ENCODE measurements at regions not wholly inside any gene's neighbourhood (a gene's known extent, or its start where the extent isn't known, plus 50 kb on each side); places are given as distances from the start of the nearest gene placed in this dataset.
"Not testable (repeated sequence)": the region's sequence is repeated elsewhere in the genome, so short reads cannot be mapped to it uniquely, and the experiment has no call there.

DNA sequence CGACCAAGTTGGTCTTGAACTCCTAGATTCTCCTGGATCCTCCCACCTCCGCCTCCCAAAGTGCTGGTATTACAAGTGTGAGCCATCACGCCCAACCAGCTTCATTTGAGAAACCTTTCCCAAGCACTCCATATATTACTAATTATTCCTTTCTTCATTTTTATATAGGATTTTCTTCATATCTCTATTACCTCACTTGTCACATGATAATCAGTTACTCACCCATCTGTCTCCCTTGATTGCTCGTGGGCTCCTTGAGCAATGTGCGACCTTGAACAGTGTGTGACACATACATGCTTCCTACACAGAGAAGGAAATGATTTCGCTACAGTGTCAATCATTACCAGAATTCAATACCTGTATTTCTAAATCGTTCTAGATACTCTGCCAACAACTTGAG lies 110.7 kb upstream of the C2CD4B start:
- no peak for DNase-seq

DNA sequence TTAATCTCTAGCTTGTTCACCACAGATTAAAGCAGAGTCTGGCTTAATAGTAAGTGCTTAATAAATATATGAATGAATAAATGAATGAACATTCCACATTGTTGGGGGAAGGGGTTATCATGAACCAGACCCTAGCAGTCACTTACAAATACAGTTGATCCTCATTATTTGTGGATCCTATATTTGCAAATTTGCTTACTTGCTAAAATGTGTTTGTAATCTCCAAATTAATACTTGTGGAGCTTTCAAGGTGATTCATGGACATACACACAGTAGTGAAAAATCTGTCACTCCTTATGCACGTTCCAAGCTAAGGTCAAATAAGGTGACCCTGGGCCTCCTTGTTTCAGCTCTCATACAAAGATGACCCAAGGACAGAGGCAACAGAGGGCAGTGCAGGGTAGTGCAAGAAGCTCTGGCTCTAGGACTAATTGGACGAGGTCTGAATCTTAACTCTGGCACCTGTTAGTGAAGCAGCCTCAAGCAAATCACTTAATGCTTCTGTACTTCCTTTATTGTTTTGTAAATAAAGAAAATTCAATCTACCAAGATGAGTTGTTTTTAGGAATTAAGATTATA lies 112.8 kb upstream of the C2CD4B start:
- DNase-seq, result no peak

DNA sequence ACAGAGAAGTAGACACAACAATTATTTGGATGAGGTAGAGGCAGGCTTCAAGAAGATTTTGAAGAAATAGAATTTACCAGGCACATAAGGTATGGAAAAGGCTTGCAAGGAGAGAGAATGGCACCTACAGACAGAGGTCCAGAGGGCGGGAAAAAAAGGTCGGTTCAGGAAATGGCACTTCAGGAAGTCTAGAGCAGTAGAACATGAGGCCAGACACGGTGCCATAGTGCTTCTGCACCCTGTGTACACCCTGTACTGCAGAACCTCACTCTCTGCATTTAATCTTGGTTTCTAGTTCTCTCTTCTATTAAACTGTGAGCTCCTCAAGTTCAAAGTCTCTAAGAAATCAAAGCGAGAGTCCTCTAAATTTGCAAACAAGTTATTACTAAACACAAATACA lies 113.4 kb upstream of the C2CD4B start:
- DNase-seq, result no peak

DNA sequence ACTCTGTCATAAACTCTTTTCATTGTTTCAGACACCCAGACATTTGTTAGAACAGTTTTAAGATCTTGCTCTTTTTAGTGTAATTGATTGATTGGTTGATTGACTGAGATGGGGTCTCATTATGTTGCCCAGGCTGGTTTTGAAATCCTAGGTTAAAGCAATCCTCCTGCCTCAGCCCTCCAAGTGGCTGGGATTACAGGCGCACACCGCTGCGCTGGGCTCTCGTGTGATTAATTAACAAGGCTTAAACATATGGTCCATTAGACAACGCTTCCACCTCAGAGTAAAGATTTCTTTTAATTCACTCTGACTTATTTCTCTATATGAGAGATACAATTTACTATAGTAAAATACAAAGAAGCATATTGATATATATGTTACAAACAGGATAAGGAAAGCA lies 114.0 kb upstream of the C2CD4B start:
- DNase-seq, result no peak

DNA sequence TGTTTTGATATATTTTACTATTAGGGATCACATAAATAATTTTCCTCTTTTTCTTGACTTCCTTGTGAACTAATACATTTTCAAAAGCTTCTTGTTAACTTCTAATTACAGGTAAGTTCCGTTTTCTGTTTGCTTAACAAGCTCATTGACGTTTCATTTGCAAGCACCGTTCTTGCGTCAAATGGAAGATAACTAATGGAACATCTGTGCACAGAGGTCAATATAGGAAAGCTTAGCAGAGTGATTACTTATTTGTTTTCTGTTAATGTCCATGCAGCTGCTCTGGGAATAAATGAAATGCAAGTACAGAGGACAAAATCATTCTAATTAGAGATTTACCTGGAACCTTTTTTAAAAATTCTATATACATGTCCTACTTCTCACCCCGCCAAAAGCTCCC lies 115.5 kb upstream of the C2CD4B start:
- no peak for DNase-seq

DNA sequence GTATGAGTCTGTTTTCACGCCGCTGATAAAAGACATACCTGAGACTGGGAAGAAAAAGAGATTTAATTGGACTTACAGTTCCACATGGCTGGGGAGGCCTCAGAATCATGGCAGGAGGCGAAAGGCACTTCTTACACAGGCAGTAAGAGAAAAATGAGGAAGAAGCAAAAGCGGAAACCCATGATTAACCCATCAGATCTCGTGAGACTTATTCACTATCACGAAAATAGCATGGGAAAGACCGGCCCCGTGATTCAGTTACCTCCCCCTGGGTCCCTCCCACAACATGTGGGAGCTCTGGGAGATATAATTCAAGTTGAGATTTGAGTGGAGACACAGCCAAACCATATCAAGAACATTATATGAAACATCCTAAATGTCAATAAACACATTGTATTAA lies 116.7 kb upstream of the C2CD4B start:
- not testable (repeated sequence) for DNase-seq

DNA sequence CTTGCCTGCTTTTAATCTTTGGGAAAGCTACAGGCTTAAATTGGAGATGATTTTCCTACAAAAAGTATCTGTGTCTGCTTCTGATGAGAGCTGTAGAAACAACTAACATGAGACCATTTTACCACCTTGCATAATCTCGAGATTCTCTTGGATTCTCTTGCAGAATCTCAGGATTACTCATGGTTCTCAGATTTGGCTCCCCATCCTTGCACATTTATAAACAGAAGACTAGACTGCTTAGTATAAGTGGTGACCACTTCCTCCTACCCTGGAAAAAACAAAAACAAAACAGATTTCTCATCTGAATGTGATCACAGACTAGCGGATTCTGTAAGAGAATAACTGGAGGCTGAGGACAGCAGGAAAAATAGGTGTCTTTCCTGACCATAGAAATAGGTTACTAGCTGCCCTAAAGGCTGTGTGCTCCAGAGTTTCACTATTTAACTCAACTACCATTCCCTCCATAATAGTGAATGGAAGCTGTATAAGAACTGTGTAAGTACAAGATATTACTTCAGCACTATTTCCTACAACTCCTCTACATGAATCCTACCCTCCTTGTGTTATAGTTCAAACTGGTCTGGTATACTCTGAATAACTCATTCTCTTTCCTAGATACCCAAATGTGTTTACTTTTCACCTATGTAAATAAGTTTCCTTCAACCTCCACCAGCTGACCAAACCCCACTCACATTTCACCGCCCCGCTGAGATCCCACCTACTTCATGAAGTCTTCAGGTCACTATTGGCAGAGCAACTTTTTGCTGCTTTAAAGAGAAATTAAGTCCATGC lies 122.2 kb upstream of the C2CD4B start:
- no peak for DNase-seq

DNA sequence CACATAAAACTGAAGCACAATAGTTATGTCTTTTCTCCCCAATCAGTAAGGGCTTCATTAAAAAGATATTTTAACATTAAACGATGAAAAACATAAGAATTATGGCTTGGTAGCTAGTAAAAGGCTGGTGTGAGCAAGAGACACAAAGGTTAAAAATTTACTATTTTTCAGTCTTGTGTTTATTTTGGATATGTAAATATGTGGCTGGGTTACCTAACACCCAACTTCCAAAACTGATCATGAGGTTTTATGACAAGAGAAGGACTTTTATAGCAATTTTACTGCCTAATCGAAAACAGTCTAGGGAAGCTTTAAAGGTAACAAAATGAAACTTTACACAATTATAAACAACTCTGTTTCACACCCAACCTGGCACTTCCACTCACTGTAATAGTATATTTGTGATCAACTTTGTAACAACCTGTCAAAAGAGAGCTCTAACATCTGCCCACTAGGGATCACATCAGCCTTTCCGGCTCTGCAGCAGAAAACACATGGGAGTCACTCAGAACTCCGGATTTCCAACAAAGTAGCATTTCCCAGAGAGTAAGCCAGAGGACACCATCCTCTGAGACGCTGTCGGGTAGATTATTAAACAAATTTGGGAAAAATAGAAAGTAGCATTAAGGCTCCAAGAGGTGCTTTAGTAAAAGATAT lies 123.4 kb upstream of the C2CD4B start:
- DNase-seq, result no peak

DNA sequence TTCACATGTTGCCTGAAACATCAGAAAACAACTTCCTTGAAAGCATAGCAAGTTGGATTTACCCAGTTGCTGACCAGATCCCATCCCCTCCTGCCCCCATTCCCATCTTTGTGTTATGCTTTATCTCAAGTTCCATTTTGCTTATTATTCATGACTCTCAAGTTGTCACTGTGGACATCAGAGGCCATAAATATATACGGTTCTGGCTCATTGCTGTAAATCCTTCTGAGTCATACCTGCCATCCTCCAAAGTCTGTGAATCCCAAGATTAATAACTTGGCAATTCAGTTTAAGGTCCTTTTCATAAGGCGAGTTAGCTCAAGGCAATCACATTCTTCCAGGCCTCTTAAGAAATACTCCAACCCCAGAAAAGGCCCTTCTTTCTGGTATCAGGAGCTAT lies 126.2 kb upstream of the C2CD4B start:
- DNase-seq, result peak; percentile 37

DNA sequence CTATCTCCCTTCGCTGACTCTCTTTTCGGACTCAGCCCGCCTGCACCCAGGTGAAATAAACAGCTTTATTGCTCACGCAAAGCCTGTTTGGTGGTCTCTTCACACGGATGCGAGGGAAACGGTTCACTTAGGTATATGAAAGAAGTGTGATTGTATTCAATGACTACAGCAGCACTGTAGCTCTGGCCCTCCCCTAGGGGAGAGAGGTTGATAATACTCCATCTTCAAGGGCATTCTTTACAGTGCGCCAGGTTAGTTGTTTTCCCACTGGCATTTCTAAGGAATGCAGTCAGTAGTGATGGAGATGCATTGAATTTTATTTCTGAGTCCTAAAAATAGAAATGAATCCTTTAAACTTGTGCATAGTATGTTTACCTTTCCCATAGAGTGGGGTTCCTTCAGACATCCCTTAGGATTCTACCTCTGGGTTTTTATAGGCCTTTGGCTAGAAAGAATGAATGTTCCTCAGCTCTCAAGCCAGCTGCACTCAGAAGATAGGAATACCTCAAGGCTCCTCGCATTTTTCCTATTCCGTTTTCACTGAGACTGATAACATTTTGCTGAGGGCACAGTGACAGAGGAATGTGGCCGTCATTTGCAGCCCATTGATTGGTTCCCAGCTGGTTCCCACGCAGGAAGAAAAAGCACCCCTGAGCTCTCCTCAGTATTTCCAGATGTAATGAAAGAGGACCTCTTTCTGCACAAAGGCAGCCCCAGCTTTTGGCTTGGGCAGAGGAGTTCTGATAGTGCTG lies 131.8 kb upstream of the C2CD4B start:
- no peak for DNase-seq

DNA sequence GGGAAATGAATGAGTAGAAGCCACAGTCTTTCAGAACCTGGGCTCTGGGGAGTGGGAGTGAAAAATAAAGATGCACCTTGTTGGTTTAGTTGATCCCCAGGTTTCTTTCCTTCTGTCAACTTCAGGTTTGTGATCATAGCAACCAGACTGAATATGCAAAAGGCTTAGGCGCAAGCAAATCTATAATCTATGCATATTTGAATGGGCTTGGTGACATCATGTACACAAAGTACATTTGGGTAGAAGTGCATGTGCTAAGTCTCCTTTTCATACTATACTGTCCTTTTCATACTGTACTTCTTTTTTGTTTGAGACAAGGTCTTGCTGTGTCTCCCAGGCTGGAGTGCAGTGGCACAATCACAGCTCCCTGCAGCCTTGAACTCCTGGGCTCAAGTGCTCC lies 132.4 kb upstream of the C2CD4B start:
- no peak for DNase-seq

DNA sequence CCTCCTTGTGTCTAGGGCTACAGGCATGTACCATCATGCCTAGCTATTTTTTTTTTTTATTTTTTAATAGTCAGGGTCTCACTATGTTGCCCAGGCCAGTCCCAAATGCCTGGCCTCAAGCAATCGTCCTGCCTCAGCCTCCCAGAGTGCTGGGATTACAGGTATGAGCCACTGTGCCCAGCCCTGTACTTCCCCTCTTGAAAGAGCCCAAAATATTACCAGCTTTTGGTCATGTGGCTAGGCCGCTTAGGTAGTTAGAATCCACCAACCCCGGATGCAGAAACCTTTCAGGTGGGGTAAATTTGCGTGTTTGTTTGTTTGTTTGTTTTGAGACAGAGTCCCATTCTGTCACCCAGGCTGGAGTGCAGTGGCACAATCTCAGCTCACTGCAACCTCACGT lies 132.8 kb upstream of the C2CD4B start:
- no peak for DNase-seq

DNA sequence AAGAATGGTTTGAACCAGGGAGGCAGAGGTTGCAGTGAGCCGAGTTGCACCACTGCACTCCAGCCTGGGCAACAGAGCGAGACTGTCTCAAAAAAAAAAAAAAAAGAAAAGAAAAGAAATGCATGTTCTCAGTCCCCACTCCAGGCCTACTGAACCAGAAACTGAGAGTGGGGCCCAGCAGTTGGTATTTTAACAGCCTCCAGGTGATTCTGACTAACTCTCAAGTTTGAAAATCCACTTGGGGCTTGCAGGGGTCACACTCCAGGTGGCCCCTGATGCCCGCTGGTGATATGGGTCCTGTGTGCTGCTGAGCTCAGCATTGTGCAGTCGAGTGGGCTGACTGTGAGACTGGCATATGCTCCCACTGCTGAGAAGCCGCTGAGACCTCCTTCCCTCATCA lies 133.7 kb upstream of the C2CD4B start:
- DNase-seq, result no peak

DNA sequence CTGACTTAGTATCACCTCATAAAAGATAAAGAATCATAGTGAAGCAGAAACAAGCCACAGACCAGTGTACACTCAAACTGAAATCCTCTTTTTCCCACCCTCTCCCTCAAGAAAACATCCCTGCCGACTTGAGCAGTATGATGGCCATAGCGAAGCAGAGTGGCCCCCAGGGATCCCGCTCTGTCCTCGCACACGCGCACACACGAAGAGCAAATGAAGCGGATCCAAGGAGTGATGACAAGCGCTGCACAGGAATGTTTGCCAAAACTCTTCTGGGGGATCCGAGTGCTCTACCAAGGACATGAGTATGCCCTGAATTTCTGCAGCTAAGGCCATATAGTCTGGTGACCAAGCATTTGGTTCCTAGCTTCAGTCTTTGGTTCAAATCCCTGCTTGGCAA lies 134.5 kb upstream of the C2CD4B start:
- no peak for DNase-seq

DNA sequence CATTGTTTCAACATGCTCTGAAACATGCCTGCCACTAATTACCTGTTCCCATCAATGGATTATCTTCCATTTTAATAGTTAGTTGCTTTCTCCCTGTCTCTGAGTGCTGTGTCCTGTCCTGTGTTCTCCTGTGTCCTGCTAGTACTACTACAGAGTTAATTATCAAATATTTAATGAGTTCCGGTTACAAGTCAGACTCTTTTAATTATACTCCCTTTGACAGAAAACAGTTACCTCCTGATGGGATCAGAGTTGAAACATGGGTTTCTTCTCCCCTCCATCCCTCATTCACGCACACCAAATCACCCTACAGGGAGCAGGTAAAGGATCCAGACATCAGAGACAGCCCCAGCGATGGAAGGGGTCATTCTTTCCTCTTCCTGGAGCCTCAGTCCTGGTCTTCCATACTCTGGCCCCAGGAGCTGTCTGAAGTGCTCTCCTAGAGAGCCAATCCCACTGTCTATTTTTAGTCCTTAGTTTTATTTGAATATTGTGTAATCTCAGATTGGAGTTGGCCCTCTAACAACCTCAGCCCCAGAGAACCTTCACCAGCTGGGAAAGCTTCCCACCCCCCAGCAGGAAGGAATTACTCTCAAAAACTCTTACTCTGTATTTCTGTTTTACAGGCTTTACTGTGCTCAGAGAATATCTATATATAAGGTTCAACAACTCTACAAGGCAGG lies 137.0 kb upstream of the C2CD4B start:
- DNase-seq, result peak; percentile 67

DNA sequence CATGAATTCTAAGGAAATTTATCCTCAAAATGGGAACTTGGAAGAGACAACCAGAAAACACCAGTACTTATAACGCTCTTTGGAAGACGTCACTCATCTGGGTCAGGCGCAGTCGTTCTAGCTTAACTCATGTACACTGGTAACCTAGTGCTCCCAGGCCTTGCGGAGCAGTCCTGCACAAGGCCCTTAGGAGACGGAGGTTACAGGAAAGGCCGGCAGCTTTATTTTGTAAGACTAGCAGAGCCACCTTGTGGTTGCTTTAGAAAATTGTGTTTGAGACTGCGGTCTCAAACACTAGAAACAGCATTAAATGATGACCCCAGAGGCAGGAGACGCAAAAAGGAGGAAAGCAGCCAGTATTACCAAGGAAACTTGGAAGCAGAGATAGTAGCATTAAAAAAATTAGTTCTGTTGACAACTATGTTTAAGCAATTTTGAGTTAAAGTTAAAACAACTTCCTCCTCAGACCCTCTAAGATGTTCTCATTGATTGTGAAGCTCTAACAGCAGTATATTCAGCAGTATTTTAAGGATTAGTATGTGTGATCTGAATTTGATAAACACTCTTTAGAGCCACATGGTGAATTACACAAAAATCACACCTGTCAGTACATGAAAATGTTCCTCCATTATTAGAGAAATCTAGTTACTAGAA lies 141.9 kb upstream of the C2CD4B start:
- peak; percentile 83 for DNase-seq

DNA sequence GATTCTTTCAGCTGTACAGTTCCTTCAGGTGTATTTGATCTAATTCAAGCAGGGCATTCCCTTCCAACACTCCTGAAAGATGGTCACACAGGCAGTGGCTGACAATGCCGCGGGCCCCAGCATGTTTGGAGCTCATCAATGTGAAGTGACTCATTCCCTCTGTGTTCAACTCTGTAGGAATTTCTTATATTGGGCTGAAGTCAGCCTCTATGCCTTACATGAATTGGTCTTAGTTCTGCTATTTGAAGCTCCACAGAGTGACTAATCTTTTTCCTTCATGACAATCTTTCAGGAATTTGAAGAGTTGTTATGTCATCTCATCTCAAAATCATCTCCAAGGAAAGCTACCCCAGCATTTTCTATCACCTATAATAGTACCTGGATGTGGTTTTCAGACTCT lies 142.5 kb upstream of the C2CD4B start:
- DNase-seq, result peak; percentile 89

DNA sequence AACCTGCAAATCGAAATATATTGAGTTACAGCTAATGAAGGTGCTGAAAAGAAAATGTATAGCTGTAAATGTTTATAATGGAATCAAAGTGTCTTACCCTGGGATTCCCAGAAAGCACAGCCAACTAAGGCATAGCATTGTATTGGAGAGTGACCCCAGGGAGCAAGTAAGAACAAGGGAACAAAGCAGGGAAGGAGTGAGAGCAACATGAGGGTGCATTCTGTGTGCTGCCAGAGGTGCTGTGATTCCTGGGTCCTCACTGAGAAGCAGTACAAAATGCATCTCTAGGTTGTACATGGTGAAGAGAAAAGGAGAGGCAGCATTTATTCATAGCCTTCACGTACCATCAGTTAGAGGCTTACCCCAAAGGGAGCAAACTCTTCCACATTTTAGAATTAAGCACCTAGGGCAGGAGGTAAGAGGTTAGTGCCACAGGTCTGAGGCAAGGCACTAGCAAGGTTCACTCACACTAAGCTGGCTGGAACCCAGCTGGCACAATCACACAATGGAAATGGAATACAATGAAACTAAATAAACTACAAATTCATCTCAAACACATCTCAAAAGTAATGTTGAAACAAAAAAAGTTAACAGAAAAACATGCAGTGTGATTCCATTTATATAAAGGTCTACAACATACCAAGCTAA lies 151.5 kb upstream of the C2CD4B start:
- no peak for DNase-seq

DNA sequence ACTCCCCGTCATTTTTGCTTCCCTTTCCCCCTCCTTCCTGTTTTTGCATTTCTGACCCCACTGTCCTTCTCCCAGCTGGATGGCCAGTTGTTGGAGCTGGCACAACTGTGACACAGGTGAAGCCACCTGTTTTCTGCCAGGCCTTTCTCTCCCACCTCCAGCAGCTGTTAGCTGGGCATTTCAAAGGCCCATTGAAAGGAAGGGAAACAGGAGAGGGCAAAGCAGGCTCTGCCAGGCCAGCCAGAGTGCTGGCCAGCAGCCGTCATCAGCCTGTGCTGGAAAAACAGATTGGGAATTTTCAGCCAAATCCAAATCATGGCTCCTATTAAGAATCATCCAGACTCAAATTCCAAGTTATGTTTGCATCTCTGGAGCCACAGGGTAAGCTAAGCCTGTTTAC lies 155.2 kb upstream of the C2CD4B start:
- DNase-seq, result no peak

DNA sequence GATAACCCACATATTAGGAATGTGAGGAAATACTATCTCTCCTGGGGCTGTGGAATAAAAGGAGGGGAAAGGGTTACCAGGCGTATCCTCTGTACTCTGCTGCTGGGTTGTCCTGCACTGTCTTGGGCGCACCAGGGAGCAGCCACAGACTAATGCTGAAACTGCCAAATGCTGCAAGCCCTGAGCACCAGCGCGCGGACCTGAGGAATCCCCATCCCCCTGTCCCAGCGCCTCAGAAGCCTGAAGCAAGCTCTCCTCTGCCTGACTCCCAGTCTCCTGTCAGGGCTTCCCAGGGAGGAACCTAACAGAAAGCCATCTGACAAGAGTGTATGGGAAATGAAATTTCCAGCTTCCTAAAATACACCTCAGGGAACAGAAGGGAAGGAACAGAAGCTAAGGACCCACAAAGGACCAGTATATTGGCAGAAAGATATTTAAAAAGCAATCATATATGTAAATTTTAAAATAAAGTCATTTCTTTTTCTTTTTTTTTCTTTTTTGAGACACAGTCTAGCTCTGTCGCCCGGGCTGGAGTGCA lies 158.3 kb upstream of the C2CD4B start:
- no peak for DNase-seq

DNA sequence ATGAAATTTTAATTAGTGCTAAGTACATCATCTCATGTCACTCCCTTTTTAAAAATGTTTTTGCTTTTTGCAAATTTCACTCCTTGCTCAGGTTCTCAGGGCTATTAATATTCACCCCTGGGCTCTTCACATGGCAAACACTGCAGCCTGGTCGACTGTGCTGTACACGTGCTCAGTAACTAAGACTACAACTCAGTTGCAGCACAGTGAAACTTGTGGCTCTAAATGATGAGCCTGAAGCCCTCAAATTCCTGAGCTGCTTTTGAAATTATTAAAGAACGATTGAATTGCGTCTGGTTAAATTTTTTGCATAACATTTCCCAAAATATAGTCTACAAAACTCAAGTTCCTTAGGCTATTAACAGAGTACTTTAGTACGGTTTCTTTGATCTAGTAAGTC lies 159.3 kb upstream of the C2CD4B start:
- peak; percentile 52 for DNase-seq

DNA sequence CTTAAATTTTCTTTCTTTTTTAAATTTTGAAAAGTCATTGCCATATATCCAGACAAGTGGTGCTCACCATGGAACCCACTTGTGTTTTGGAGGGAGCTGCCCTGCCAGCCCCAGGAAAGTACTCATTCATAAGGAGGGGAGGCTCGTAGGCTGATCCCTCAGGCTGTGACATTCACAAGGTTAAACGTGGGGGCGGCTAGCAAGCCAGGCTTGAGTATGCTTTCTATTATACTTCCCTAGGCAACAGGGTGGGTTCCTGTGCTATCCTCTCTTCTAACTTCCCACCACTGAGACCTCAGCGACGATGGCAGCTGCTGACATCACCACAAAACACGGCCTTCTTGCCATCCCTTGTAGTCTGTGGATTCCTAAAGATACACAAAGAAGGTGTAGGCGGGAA lies 160.5 kb upstream of the C2CD4B start:
- DNase-seq, result no peak
